ENCODE measurements at regions not wholly inside any gene's neighbourhood (a gene's known extent, or its start where the extent isn't known, plus 50 kb on each side); places are given as distances from the start of the nearest gene placed in this dataset.

GRCh38 chr6:144581812-144582537 is 296.8 kb downstream of the UTRN start:
- DNase-seq = peak; percentile 19

GRCh38 chr6:144582939-144583613 is 297.9 kb downstream of the UTRN start:
- peak; percentile 45 for DNase-seq

GRCh38 chr6:144583614-144583954 is 298.4 kb downstream of the UTRN start:
- DNase-seq = no peak

DNA sequence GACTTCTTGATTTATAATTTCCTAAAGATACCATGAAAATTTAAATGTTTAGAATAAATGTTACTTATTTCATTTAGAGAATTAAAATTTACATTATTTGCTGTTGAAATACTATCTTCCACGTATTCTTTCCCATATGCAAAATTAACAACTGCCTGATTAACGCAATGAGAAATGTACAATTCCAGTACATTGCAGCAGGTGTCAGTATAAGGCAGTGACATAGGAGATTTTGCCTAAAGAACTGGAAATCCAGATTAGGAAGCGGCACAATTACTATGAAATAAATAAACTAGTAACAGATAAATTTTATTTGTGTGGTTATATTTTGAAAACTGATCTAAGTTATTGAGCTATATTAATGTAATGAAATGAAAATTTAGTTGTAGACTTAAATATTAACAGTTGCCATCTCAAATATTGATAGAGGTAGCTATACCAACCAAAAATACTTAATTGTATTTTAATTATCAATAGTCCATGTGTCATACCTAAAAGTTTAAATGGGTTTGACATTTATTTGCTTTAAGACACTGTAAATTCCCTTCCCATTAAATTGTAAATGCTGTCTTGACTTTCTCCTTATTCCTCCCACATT is 300.2 kb downstream of the UTRN start:
- DNase-seq = peak; percentile 33

- DNase-seq = no peak
These were observed 301.9 kb downstream of the UTRN start for GRCh38 chr6:144586986-144587385.

- no peak for DNase-seq
These were observed 303.7 kb downstream of the UTRN start for GRCh38 chr6:144588697-144589325.

DNA sequence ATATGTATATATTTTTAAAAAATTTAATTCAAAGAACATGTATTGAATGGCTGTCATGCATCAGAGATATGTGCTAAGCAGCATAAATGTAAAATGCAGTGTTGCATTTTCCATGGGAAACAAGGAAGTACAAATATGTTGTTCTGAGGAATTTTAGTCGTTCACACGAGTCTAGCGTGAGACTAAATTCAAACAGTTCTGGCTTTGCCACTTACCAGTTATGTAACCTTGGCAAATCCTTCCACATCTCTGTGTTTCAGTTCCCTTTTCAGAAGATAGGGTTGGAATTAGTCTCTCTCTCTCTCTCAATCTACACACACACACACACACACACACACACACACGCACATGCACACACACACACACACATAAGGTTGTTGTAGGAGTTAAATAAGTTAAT is 305.4 kb downstream of the UTRN start:
- DNase-seq = no peak

DNA sequence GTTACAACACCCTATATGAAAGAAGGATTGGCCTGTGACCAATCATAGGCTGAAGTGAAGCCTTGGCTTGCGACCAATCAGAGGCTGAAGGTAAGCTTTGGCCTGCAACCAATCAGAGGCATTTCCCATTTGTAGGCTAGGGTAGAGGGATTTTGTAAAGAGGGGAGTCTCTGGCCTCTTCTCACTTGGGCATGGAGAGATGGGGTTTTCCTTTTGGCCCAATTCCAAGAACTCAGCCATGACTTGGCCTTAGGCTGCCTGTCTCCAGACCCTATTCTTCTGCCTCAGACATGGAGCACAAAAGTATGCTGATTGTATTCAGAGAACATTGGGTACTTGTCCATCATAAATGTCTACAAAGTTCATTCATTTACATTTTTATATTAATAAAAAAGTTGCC is 308.3 kb downstream of the UTRN start:
- DNase-seq = no peak

DNA sequence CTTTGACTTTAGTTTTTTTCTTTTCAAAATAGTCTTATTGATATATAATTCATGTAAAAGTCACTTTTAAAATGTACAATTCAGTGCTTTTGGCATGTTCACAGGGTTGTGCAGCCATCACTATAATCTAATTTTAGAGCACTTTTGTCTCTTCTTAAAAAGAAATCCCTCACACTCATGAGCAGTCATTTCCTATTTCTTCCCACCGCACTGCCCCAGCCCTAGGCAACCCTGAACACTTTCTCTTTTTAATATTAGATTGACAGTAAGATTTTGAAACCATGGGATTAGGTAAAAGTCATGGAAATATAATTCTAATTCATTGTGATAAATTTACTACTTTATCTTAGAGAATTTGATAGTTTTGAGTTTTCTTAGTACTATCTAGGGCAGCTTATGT is 309.4 kb downstream of the UTRN start:
- DNase-seq = no peak

DNA sequence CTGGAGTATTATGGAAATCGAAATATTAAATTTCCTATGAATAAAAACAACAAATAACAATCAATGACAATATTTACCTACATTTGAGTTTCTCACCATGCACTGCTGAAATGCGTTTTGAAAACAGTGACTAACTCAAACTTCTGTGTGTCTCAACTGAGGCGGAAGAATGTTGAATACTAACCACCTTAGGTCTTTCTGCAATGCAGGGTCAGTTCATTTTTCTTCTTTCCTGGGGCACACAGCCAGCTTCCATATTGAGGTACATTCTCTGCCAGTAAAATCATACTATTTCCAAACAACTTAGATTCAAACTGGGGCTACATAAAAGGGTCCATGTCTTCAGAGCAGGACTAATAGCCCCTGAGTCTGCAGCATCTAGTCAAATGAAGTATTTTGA is 310.1 kb downstream of the UTRN start:
- DNase-seq = no peak

DNA sequence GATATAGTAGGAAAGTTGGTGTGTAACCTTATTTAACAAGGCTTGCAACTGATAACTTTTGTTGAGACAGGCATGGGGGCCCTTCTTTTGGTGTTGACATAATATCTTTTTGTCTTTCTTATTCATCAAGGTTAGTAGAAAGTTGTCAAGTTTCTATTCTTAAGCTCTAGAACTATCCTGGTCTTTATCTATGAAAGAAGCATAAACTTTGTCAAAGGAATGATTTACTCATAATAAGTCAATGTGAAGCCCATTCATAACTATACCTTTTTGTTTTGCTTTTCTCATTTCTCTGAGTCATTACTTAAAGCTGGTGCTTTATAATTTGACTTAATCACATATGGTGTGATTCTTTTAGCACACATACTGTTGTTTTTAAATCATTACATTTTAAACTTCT is 312.4 kb downstream of the UTRN start:
- no peak for DNase-seq

GRCh38 chr6:144599615-144600014 is 314.5 kb downstream of the UTRN start:
- DNase-seq = no peak

- no peak for DNase-seq
These were observed 316.1 kb downstream of the UTRN start for GRCh38 chr6:144601221-144601620.

DNA sequence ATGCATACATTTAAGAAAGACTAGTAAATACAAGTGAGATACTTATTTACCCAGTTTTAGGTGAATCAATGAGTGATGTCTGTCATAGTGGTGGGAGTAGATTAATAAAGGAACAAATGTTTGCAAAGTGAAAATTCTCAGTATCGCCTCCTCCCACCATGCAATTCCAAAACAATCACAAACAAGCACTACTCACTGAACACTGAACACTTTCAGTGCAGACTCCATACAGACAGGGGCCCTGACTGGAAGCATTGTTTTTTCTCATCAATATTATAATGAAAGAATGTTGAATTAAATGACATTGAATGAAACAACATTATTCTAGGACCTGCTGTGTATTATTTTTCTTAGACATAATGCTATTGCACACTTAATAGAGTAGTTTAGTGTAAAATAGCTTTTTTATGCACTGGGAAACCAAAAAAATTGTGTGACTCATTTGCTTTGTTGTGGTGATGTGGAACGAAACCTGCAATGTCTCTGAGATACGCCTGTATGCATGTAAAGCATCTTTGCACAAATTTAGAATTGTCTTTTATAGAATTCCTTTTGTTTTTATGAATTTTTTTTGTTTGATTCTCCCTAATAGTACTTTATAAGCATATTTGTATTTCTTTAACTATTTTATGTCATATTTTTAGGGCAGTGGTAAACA is 317.5 kb downstream of the UTRN start:
- no peak for DNase-seq

DNA sequence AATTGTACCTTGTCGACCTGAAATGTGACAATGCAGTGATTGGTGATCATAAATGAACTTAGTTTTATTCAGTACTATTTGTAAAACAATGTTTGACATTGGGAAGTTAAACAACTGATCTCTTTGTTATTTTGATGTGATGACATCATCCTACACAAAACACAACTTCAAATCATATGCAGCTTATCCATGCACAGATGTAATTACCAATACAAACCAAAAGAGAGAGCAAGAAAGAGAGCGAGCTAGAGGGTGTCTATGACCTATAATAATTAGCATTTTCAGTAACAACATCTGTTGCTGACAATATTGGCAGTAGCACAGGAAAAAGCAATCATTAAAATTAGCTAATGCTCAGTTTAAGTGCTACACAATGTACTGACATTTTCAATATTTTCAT is 320.9 kb downstream of the UTRN start:
- DNase-seq = no peak

DNA sequence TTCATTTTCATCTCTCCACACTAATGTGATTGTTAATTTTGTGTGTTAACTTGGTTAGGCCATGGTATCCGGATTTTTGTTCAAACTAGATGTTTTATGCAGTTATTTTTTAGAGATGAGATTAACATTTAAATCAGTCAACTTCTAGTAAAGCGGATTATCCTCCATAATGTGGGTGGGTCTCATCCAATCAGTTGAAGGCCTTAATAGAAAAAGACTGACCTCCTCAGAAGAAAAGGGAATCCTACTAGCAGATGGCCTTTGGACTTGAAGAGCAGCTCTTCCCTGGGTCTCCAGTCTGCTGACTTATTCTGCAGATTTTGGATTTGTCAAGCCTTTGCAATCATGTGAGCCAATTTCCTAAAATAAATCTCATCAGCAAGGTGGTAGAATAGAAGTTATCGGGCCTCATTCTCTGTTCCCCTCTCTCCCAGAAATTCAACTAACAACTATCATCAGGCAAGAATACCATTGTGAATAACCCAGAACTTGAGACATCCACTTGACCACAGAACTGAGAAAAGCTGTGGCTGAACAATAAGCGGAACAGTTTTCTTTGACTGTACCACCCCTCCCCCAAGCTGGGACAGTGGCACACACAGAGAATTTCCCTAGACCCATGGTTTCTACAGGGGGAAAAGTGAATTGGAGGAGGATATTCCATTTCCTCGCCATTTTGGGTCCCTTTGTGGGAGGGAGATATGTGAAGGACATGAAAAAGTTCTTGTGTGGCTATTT is 323.0 kb downstream of the UTRN start:
- no peak for DNase-seq

DNA sequence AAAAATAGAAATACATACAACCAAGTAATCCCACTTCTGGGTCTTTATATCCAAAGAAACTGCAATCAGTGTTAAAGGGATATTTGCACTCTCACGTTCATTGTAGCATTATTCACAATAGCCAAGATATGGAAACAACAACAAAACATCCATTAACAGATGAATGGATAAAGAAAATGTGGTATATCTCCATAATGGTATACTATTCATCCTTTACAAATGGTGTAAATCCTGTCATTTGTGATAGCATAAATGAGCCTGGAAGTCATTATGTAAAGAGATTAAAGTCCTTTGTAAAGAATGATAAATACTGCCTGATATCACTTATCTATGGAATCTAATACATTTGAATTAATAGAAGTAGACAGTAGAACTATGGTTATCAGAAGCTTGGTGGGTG is 327.7 kb downstream of the UTRN start:
- no peak for DNase-seq

DNA sequence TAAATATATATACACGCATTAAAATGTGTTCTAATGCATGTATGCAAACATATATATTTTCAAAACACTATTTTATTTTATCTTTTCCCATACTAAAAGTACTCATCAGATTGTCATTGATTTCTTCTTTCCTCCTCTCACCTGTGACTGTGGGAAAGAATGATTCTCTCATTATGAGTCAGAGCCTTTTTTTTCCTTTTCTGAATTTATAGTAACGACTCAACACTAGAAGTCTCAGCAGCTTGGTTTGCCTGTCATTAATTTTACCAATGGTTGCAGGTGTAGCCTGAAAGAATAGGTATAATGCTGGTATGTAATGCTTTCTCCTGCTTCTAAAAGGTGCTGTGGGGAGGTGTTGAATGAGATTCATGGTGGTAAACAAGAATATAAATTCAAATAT is 328.7 kb downstream of the UTRN start:
- no peak for DNase-seq

DNA sequence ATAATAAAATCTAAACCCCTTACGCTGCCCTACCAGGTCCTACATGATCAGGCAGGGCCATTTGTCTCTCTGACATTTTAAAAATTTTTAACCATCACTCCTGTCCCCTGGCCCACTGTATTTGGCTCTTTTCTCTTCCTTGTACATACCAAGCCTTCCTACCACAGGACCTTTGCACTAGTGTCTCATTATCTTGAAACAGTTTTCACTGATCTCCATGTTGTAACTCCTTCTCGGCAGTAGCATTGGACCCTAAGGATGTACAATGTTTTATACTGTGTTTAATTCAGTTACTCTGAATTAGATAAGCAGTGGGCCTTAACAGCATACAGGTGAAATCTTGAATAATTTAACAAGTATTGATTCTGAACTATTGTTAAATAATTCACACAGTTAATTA is 330.7 kb downstream of the UTRN start:
- no peak for DNase-seq

- no peak for DNase-seq
These were observed 332.1 kb downstream of the UTRN start for GRCh38 chr6:144617191-144617590.

DNA sequence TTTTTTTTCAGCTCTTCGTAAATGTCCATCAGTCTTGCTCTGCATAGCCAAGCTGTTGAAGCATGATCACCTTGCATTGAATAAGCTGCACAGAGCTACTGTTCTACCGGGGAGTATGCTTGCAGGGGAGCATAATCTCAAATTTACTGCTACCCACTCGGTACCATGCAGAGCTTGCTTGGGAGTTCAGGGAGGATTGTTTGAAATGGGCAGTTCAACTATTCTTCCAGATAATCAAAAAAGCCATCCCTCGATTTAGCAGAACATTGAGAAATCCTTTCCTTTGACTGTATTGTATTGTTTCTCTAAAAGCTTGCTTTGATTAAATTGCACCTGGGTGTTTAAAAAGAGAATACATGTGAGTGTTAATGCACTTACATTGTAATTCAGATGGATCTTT is 332.6 kb downstream of the UTRN start:
- DNase-seq = no peak

GRCh38 chr6:144619966-144620365 is 334.8 kb downstream of the UTRN start:
- DNase-seq = no peak

GRCh38 chr6:144621332-144621731 is 336.2 kb downstream of the UTRN start:
- DNase-seq = no peak

Data from hindlimb muscle (tissue), 1 donor.